GM19043 (cell line): ENCODE measurements at regions not wholly inside any gene's neighbourhood (a gene's known extent, or its start where the extent isn't known, plus 50 kb on each side); places are given as distances from the start of the nearest gene placed in this dataset.

Source experiments
- ATAC-seq: cut with Tn5 transposase; IDR thresholded peaks from one replicate; pipeline ENCODE4 v1.9.1; 2021; ENCODE audit warnings: low read depth; ENCODE audit not compliant: unreplicated experiment

GRCh38 chr3:159848348-159849118, 140.1 kb upstream of the IL12A start:
- no peak for ATAC-seq

GRCh38 chr3:159850481-159850880, 138.2 kb upstream of the IL12A start:
- no peak for ATAC-seq

GRCh38 chr3:159852266-159852665, 136.4 kb upstream of the IL12A start:
- no peak for ATAC-seq

- peak; percentile 46 for ATAC-seq
Observed at GRCh38 chr3:159852821-159853505, 135.7 kb upstream of the IL12A start.

DNA sequence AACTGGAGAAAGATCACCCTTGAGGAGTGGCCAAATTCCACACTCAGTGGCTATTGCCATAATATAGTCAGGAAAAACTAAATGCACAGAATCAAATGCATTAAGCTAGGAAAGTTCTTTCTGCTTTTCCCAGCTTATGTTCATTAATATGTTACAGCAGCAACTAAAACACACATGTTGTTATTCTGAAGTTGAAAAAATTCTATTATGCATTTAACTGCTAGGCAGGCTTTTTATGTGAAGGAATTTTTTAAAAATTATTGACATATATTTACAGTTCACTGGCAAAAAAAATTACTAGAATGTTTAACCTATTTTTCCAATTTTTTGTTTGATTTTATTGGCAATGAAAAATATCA, 135.2 kb upstream of the IL12A start:
- ATAC-seq = no peak

DNA sequence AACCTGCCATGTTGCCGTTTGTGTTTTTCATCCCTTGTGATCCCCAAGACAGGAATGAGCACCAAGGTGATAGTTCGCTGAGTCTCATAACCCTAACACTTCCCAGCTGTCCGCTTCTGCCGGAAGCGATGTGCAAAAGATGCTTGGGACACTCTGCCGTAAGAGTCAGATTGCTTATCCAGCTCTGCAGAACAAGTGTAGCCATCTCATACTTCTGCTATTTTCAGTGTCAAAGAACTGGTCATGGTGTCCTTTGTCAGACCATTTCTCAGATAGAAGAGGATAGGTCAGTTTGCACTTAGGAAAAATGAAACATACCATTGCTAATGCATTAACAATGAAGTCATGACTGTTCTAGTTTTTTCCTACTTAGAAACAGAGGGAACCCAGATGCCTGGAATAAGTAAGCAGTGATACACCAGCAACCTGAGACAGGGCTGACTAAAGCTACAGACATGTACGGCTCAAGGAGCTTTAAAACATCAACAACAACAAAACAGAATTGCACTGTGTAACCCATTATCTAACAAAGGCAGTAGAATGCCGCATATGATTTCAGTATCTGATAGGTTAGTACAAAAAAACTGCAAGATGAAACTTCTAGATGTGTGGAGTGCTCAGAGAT, 134.0 kb upstream of the IL12A start:
- no peak for ATAC-seq

DNA sequence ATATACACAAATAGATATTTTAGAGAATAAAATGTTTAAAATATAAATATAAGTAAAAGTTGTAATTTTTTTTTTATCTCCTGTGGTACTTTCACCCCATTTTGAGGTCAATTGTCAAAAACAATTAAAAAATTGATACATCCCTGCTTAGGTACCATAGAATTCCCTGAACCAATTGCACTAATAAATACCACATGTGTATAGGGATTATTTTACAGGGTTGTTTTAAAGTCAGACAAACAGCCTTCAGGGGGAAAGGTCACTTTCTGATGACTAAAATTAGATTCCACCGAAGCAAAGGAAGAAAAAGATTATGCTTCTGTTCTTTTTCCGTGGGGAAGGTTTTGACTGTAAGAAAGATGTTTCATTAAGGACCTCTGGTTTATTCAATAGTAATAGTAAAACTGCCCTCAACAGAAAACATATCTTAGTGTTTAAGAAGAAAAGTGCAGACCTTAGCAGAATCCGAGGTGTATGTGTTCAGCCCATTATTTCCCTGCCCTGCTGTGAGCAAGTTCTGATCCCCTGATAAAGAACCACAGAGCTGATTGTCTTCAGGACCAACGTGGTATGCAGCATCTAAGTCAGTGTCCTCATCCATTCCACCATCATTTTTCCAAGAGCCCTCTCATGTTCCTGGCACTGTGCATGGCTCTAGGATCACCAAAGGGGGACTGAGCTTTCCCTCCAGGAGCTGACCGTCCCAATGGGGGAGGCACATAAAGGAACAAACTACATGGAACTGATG, 132.9 kb upstream of the IL12A start:
- ATAC-seq = no peak

GRCh38 chr3:159856590-159857104, 132.0 kb upstream of the IL12A start:
- ATAC-seq = no peak

DNA sequence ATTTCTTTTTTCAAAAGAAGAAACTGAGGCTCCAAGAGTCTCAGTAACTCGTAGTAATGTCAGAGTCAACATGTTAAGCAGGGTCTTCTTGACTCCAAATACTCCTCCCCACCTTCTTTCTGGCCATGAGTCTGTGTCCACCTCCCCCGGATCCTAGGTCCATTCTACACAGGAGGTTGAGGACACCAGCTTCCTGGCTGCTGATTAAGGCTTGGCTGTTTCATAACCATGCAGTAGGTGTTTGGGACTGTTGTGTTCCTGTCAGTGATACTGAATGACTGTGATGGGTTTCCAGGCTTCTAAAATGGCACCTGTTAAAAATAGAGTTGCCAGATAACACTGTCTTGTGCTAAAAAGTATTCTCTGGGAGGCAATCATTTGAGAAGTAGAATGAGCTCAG, 130.8 kb upstream of the IL12A start:
- ATAC-seq = no peak

- no peak for ATAC-seq
Observed at GRCh38 chr3:159858650-159859049, 130.0 kb upstream of the IL12A start.

GRCh38 chr3:159859424-159859823, 129.2 kb upstream of the IL12A start:
- no peak for ATAC-seq

- no peak for ATAC-seq
Observed at GRCh38 chr3:159859836-159860235, 128.8 kb upstream of the IL12A start.

DNA sequence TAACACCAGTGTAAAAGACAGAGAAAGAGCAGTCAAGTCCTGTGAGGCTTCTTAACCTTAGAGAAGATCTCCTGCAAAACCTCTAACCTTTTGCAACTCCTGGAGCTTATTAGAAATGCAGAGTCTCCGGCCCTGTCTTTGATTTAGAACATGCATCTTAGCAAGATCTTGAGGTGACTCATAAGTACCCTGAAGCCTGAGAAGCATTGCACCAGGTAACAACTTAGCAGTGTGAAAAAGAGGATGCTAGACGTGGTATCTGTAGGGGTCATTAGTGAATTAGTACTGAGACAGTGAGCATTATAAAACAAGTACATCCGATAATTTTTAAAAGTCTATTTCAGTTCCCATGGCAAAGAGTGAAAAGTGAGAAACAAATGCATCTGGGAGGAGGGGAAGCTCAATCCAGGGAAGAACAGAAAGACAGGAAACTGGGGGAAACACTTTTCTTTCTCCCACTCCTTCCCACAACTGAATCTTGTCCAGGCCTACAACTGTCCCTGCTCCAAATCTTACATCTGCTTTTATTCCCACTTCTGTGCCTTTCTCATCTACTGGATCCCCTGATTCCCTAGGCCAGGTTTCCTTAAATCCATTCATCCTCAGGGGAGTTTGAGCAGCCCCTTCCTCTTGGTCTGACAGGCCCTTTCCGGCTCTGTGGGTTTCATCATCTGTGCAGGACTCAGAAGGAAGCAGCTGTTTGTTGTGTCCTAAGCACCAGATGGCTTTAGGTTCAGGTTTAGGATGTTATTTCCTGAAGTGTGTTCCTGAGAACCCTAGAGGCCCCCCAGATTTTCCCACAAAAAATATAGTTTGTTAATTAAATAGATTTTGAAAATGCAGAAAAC, 128.1 kb upstream of the IL12A start:
- ATAC-seq = no peak

DNA sequence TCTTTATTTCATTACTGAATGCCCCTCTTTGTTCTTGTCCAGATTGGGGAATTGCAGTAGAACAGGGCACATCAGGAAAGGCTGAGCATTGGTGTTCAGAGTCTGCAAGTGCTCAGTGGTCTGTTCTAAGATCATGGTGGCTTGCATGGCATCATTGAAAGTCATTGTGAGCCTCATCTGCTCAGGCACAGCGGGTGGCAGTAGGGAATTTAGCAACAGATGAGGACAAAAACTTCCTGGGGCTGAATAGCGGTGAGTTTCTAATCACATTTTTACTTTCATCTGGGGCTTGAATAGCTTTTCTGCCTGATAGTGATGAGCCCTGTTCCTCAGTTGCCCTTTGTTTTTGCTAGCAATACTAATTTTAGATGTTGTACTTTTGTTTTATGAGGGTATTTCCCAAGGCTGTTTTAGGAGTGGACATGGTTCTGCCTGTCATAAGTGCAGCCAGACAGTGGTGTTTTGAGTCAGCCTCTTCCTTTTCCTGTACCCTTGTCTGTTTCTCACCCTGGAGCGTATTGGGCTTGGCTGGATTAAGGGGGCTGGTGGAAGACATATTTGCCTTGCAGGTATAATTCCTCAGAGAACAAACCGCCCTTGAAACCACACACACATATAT, 127.2 kb upstream of the IL12A start:
- ATAC-seq = peak; percentile 56

GRCh38 chr3:159865041-159865579, 123.5 kb upstream of the IL12A start:
- no peak for ATAC-seq

DNA sequence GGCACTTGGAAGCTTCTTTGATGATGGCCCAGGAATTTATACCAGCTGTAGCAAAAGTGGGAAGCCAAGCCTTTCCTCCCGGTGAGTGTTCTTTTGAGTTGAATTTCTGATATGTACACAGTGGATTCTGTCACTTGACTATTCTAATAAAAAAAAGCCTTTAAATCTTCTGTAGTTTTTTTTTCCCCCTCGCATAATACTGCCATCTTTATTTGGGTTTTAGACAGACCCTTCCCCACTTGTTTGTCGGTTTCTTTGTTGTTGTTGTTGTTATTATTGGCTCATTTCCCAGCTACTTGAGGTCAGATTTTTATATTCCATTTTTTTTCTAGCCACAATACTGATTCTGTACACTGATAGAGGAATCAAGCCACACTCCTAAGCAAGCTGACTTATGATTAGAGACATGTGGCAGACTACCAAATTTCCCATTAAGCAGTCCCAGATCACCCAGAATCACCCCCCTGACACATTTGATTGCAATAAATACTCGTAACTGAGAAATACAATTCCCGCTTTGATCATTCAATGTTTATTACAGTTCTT, 122.4 kb upstream of the IL12A start:
- ATAC-seq = no peak

GRCh38 chr3:159867372-159867771, 121.3 kb upstream of the IL12A start:
- no peak for ATAC-seq

DNA sequence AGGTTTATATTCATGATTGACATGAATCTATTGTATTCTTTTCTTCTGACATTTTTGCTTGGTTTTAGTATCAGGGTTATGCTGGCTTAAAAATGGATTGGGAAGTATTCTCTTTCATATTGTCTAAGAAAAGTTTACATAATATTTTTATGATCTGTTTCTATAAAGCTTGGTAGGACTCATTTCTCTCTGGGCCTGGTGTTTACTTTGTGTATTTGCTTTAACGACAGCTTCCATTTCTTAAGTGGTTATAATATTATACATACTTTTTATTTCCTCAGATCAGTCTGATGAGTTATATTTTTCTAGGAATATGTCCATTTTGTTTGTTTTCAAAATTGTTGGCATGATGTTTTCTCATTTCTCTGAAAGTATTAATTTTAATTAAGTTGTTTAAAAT, 117.9 kb upstream of the IL12A start:
- ATAC-seq = no peak
